CD8-positive, alpha-beta memory T cell (primary cell): ENCODE measurements at regions not wholly inside any gene's neighbourhood (a gene's known extent, or its start where the extent isn't known, plus 50 kb on each side); places are given as distances from the start of the nearest gene placed in this dataset.

ENCODE experiments used
- CTCF ChIA-PET: fragments of 350-600 bp; sonication (Branson Sonifier 250); formaldehyde crosslinking; loops from one replicate; lab custom pipeline; 2021; ENCODE audit warnings: antibody characterized with exemption; lab: Charles Lee
- POLR2A ChIA-PET: fragments of 350-600 bp; sonication (Branson Sonifier 250); formaldehyde crosslinking; loops from one replicate; lab custom pipeline; 2021; ENCODE audit warnings: antibody characterized with exemption; lab: Charles Lee
- DNase-seq, 5 donors: peaks; one replicate each; pipeline versions ENCODE4 v3.0.0 to v3.0.0-alpha.2; 2020 to 2022; ENCODE audit warnings: mixed read lengths in 1 of 5
- H3K27ac ChIP-seq: one replicate; pipeline ENCODE4 v1.7.0; 2013; ENCODE audit warnings: low read depth, mild to moderate bottlenecking, low read length, moderate library complexity
- H3K27me3 ChIP-seq: 2 replicates; pipeline ENCODE4 v1.7.0; 2013; ENCODE audit warnings: low read length, mild to moderate bottlenecking; ENCODE audit not compliant: insufficient read depth, poor library complexity, severe bottlenecking
- H3K36me3 ChIP-seq: 2 replicates; pipeline ENCODE4 v1.7.0; 2013; ENCODE audit warnings: mild to moderate bottlenecking, low read length, moderate library complexity; ENCODE audit not compliant: insufficient read depth
- H3K4me1 ChIP-seq: 2 replicates; pipeline ENCODE4 v1.7.0; 2013; ENCODE audit warnings: mild to moderate bottlenecking, low read length, moderate library complexity; ENCODE audit not compliant: insufficient read depth
- H3K4me3 ChIP-seq: 2 replicates; pipeline ENCODE4 v1.7.0; 2013; ENCODE audit warnings: mild to moderate bottlenecking, low read length
- H3K9me3 ChIP-seq: 2 replicates; pipeline ENCODE4 v1.7.0; 2013; ENCODE audit warnings: mild to moderate bottlenecking, low read length
- H3K27ac Mint-ChIP-seq, 8 donors: one replicate each; pipeline ENCODE4 v1.8.0; 2020 to 2021; ENCODE audit warnings: mixed read lengths in 8 of 8, mild to moderate bottlenecking in 6 of 8, inconsistent platforms in 3 of 8, moderate library complexity in 3 of 8
- H3K27me3 Mint-ChIP-seq, 2 donors: one replicate each; pipeline ENCODE4 v1.8.0; 2020 to 2021; ENCODE audit warnings: mixed read lengths in 2 of 2, mild to moderate bottlenecking in 1 of 2, moderate library complexity in 1 of 2
- H3K36me3 Mint-ChIP-seq, 3 donors: one replicate each; pipeline ENCODE4 v1.8.0; 2020 to 2021; ENCODE audit warnings: mixed read lengths in 3 of 3, inconsistent platforms in 1 of 3, mild to moderate bottlenecking in 1 of 3
- H3K4me1 Mint-ChIP-seq, 3 donors: one replicate each; pipeline ENCODE4 v1.8.0; 2020 to 2021; ENCODE audit warnings: mixed read lengths in 3 of 3, inconsistent platforms in 1 of 3, mild to moderate bottlenecking in 1 of 3
- H3K4me3 Mint-ChIP-seq, 7 donors: one replicate each; pipeline ENCODE4 v1.8.0; 2020 to 2021; ENCODE audit warnings: mixed read lengths in 7 of 7, mild to moderate bottlenecking in 6 of 7, moderate library complexity in 4 of 7, inconsistent platforms in 2 of 7
- H3K9me3 Mint-ChIP-seq, 5 donors: one replicate each; pipeline ENCODE4 v1.8.0; 2020 to 2022; ENCODE audit warnings: mixed read lengths in 5 of 5, mild to moderate bottlenecking in 3 of 5, moderate library complexity in 2 of 5, inconsistent platforms in 1 of 5

GRCh38 chr10:123607386-123607785, 58.8 kb upstream of the GPR26 start:
- no peak overlapping the region for H3K27ac Mint-ChIP-seq
- H3K9me3 Mint-ChIP-seq = peaks cover 0 to 5% (median 1%) of the 10 kb centered on the region in 5 donors
- no peaks in the 10 kb centered on the region for H3K4me1 ChIP-seq
- H3K4me1 Mint-ChIP-seq = no peaks in the 10 kb centered on the region
- CTCF ChIA-PET = no interaction called here
- no peaks in the 10 kb centered on the region for H3K36me3 Mint-ChIP-seq
- no peak overlapping the region for H3K27ac ChIP-seq
- no peaks in the 10 kb centered on the region for H3K9me3 ChIP-seq
- POLR2A ChIA-PET = no interaction called here
- H3K27me3 Mint-ChIP-seq = peaks cover 17 to 48% of the 10 kb centered on the region in 2 donors
- H3K4me3 Mint-ChIP-seq = no peak overlapping the region
- no peak for DNase-seq
- no peak overlapping the region for H3K4me3 ChIP-seq
- H3K27me3 ChIP-seq = no peaks in the 10 kb centered on the region
- H3K36me3 ChIP-seq = no peaks in the 10 kb centered on the region

- Histone ChIP-seq H3K36me3 (no peaks in the 10 kb centered on the region), H3K4me1 (no peaks in the 10 kb centered on the region), H3K4me3 (no peak overlapping the region), H3K27ac (no peak overlapping the region), H3K27me3 (no peaks in the 10 kb centered on the region), H3K9me3 (no peaks in the 10 kb centered on the region)
- H3K27me3 Mint-ChIP-seq = peaks cover 17 to 44% of the 10 kb centered on the region in 2 donors
- H3K4me3 Mint-ChIP-seq = no peak overlapping the region
- CTCF ChIA-PET = no interaction called here
- no peak overlapping the region for H3K27ac Mint-ChIP-seq
- H3K4me1 Mint-ChIP-seq = no peaks in the 10 kb centered on the region
- POLR2A ChIA-PET = no interaction called here
- DNase-seq = no peak
- H3K36me3 Mint-ChIP-seq = no peaks in the 10 kb centered on the region
- peaks cover 0 to 5% (median 1%) of the 10 kb centered on the region in 5 donors for H3K9me3 Mint-ChIP-seq
These were observed 58.1 kb upstream of the GPR26 start for GRCh38 chr10:123608047-123608446.

GRCh38 chr10:123611243-123611642, 54.9 kb upstream of the GPR26 start:
- Histone ChIP-seq H3K36me3 (no peaks in the 10 kb centered on the region), H3K27ac (no peak overlapping the region), H3K4me3 (no peak overlapping the region), H3K4me1 (no peaks in the 10 kb centered on the region), H3K27me3 (no peaks in the 10 kb centered on the region), H3K9me3 (no peaks in the 10 kb centered on the region)
- H3K36me3 Mint-ChIP-seq = no peaks in the 10 kb centered on the region
- no peaks in the 10 kb centered on the region for H3K4me1 Mint-ChIP-seq
- DNase-seq = no peak
- H3K27me3 Mint-ChIP-seq = peaks cover 9 to 31% of the 10 kb centered on the region in 2 donors
- H3K27ac Mint-ChIP-seq = no peak overlapping the region
- H3K4me3 Mint-ChIP-seq = no peak overlapping the region
- peaks cover 0 to 4% (median 0%) of the 10 kb centered on the region in 5 donors for H3K9me3 Mint-ChIP-seq
- POLR2A ChIA-PET = no interaction called here
- CTCF ChIA-PET = no interaction called here

GRCh38 chr10:123611876-123612275, 54.3 kb upstream of the GPR26 start:
- Mint-ChIP-seq H3K4me3 (no peak overlapping the region), H3K27ac (no peak overlapping the region), H3K36me3 (no peaks in the 10 kb centered on the region), H3K4me1 (no peaks in the 10 kb centered on the region), H3K27me3 (peaks cover 9 to 29% of the 10 kb centered on the region in 2 donors), H3K9me3 (peaks cover 0 to 4% (median 0%) of the 10 kb centered on the region in 5 donors)
- no peak for DNase-seq
- POLR2A ChIA-PET = no interaction called here
- Histone ChIP-seq H3K36me3 (no peaks in the 10 kb centered on the region), H3K27me3 (no peaks in the 10 kb centered on the region), H3K4me3 (no peak overlapping the region), H3K9me3 (no peaks in the 10 kb centered on the region), H3K27ac (no peak overlapping the region), H3K4me1 (no peaks in the 10 kb centered on the region)
- CTCF ChIA-PET = no interaction called here

GRCh38 chr10:123613346-123613850, 52.8 kb upstream of the GPR26 start:
- no peak overlapping the region for H3K4me3 ChIP-seq
- Mint-ChIP-seq H3K4me1 (no peaks in the 10 kb centered on the region), H3K36me3 (no peaks in the 10 kb centered on the region), H3K9me3 (peaks cover 0 to 4% (median 0%) of the 10 kb centered on the region in 5 donors), H3K27ac (no peak overlapping the region), H3K27me3 (peaks cover 3 to 15% of the 10 kb centered on the region in 2 donors), H3K4me3 (no peak overlapping the region)
- CTCF ChIA-PET = no interaction called here
- H3K36me3 ChIP-seq = no peaks in the 10 kb centered on the region
- no peak for DNase-seq
- POLR2A ChIA-PET = no interaction called here
- no peaks in the 10 kb centered on the region for H3K27me3 ChIP-seq
- no peak overlapping the region for H3K27ac ChIP-seq
- H3K4me1 ChIP-seq = no peaks in the 10 kb centered on the region
- no peaks in the 10 kb centered on the region for H3K9me3 ChIP-seq

- no peak overlapping the region for H3K4me3 ChIP-seq
- no peaks in the 10 kb centered on the region for H3K27me3 ChIP-seq
- H3K4me1 ChIP-seq = no peaks in the 10 kb centered on the region
- CTCF ChIA-PET = no interaction called here
- H3K27me3 Mint-ChIP-seq = peaks cover 5 to 9% of the 10 kb centered on the region in 2 donors
- no peaks in the 10 kb centered on the region for H3K36me3 Mint-ChIP-seq
- peaks cover 0 to 4% (median 0%) of the 10 kb centered on the region in 5 donors for H3K9me3 Mint-ChIP-seq
- DNase-seq = peak in 4 of 5 donors; percentile 7 to 50 (median 28)
- H3K27ac Mint-ChIP-seq = no peak overlapping the region
- H3K4me1 Mint-ChIP-seq = no peaks in the 10 kb centered on the region
- POLR2A ChIA-PET = no interaction called here
- H3K9me3 ChIP-seq = no peaks in the 10 kb centered on the region
- H3K36me3 ChIP-seq = no peaks in the 10 kb centered on the region
- H3K27ac ChIP-seq = no peak overlapping the region
- H3K4me3 Mint-ChIP-seq = no peak overlapping the region
These were observed 51.3 kb upstream of the GPR26 start for GRCh38 chr10:123614888-123615287.
